Astrocyte (in vitro differentiated cells and primary cell): ENCODE measurements at regions not wholly inside any gene's neighbourhood (a gene's known extent, or its start where the extent isn't known, plus 50 kb on each side); places are given as distances from the start of the nearest gene placed in this dataset.

Experiments used
- EZH2 ChIP-seq: IDR thresholded peaks from 2 replicates; pipeline ENCODE4 v1.6.1; 2012; ENCODE audit warnings: mild to moderate bottlenecking, low read length, inconsistent platforms; ENCODE audit not compliant: insufficient read depth
- TF ChIP-seq, protein P1 (sequence below): IDR thresholded peaks from 2 replicates; pipeline ENCODE4 v1.5.1; 2011; ENCODE audit warnings: low read depth, mild to moderate bottlenecking, inconsistent platforms, low read length, moderate library complexity; ENCODE audit not compliant: insufficient read depth

DNA sequence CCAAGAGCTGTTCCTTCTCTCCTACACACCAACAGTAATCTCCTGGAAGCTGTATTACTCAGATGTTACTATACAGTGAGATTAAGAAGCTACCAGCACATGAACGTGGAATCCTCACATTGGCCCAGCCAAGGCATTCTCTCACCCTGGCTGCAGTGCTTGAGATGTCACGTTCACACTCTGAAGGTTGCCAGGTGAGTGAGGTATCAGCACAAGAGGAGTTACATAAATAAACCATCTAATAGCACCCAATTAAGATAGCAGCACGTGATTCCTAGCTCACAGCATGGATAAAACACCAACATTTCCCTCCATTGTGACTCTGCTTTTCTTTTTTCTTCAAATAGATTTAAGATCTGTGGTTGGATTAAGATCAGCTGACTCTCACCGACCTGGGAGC lies 182.8 kb downstream of the PLPP3 start:
- TF ChIP-seq EZH2 = no peak
- TF ChIP-seq, protein P1, sequence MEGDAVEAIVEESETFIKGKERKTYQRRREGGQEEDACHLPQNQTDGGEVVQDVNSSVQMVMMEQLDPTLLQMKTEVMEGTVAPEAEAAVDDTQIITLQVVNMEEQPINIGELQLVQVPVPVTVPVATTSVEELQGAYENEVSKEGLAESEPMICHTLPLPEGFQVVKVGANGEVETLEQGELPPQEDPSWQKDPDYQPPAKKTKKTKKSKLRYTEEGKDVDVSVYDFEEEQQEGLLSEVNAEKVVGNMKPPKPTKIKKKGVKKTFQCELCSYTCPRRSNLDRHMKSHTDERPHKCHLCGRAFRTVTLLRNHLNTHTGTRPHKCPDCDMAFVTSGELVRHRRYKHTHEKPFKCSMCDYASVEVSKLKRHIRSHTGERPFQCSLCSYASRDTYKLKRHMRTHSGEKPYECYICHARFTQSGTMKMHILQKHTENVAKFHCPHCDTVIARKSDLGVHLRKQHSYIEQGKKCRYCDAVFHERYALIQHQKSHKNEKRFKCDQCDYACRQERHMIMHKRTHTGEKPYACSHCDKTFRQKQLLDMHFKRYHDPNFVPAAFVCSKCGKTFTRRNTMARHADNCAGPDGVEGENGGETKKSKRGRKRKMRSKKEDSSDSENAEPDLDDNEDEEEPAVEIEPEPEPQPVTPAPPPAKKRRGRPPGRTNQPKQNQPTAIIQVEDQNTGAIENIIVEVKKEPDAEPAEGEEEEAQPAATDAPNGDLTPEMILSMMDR = no peak
